ENCODE measurements at regions not wholly inside any gene's neighbourhood (a gene's known extent, or its start where the extent isn't known, plus 50 kb on each side); places are given as distances from the start of the nearest gene placed in this dataset.
A peak's percentile ranks its signal among the peaks of the same experiment; 100 is the strongest.
"Not testable (repeated sequence)": the region's sequence is repeated elsewhere in the genome, so short reads cannot be mapped to it uniquely, and the experiment has no call there.

DNA sequence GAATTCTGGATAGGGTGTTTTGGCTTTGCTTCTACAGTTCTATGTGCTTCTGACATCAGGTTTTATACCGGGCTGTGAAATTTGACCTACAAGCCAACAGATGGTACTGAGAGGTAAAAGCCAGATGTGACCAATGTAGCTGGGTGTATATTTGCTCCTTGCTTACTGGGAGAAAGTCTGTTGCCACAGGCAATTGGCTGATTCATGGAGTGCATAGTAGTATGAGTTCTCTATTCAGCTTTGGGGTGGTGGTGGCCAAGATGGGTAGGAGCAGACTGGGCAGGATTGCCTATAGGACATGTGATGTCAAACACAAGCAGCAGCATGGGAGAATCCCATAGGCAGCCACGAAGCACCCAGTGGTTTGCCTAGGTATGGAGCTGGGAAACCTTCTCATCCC lies 1827.0 kb downstream of the C4orf33 start:
- no peak for DNase-seq

DNA sequence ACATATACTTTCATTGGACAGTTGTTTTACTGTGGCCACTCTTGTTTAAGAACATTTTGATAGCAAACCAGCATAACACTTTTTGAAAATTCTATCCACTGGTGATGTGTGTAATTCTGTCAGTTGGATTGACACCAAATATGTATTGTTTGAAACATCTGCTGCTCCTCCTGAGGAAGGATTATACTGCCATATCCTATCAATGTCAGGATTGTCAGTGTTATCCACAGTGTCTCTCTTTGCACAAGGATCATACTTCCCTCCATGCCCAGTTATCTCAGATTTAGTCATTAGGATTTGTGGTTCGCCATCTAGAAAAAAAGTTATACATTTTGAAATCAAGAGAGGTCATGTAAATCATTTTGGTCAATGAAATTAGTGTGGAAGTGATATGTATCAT lies 1859.6 kb downstream of the C4orf33 start:
- no peak for DNase-seq

DNA sequence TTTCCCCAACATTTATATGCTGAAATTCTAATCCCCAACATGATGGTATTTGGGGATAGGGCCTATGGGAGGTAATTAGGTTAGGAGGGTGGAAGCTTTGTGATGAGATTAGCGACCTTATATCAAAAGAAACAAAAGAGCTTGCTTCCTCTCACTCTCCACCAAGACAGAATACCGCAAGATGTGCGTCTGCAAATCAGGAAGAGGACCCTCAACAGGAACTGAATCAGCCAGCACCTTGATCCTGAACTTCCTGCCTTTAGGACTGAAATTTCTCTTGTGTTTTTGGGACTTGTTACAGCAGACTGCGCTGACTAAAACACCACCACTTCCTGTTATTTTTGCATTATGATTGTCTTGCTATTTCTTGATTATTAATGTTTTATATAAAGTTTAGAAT lies 1889.4 kb downstream of the C4orf33 start:
- DNase-seq, result no peak

DNA sequence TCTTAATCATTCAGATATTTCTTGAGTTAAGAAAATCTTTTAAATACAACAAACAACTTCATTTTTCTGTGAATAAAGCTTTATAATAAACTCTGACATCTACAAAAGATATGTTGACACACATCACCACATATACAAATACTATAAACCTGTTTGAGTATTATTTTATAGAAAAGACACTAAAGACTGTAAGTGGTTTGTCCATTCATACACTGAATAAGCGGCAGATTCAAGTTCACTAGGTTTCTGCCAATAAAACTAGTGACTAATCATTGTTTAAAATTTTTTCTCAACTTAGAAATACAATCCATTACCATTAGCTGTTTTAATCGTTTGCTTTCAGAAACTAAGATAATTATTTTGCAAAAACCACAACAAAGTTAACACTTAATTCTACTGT lies 1900.0 kb downstream of the C4orf33 start:
- DNase-seq, result no peak

DNA sequence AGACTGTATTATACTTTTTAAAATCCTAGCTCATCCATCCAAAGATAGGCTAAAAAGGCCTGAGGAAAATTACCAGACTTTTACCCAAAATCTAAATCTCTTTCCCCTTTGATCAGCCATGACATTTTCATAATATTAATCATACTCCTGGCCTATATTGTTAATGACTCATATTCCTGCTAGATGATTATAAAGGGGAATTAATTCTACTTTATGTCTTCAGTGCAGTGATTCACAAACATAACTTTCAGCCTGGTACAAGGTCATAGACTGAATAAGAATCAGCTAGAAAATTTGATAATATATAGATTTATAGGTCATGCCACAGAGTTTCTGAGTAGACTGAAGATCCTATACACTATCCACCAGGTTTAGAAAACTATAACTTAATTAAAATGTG lies 1905.4 kb downstream of the C4orf33 start:
- no peak for DNase-seq

DNA sequence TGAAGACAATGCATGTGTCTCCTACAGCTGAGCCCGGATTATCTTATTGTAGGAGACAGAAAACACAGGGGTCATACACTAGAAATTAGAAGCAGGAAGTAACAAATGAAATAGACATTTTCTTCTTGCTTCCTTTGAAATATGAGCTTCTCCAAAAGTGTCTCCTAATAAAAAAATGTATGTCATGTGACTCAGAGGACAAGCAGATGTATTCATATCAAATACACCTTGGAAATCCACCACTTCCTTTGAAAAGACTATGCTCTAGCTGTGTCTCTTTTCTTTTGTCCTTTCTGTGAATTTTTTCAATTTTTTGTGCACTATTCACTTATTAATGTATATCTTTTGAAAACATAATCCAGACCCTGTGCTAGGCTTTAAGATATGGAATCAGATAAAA lies 1906.2 kb downstream of the C4orf33 start:
- DNase-seq, result no peak

DNA sequence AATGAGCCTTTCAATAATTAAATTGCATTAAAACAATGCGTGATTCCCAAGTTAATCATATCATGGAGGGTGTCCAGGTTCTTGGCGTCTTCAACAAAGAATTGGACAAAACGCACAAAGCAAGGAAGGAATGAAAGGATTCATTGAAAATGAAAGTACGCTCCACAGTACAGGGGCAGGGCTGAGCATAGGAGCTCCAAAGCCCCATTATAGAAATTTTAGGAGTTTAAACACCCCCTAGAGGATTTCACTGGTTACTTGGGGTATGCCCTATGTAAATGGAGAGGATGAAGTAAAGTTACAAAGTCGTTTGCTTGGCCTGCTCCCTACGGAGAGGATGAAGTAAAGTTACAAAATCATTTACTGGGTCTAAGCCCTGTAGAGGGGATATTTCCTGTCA lies 1910.4 kb downstream of the C4orf33 start:
- DNase-seq, result no peak

DNA sequence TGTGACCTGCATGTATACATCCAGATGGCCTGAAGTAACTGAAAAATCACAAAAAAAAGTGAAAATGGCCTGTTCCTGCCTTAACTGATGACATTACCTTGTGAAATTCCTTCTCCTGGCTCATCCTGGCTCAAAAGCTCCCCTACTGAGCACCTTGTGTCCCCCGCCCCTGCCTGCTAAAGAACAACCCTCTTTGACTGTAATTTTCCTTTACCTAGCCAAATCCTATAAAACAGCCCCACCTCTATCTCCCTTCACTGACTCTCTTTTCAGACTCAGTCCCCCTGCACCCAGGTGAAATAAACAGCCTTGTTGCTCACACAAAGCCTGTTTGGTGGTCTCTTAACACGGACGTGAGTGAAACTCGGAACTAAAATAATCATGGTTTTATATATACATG lies 1916.0 kb downstream of the C4orf33 start:
- not testable (repeated sequence) for DNase-seq

DNA sequence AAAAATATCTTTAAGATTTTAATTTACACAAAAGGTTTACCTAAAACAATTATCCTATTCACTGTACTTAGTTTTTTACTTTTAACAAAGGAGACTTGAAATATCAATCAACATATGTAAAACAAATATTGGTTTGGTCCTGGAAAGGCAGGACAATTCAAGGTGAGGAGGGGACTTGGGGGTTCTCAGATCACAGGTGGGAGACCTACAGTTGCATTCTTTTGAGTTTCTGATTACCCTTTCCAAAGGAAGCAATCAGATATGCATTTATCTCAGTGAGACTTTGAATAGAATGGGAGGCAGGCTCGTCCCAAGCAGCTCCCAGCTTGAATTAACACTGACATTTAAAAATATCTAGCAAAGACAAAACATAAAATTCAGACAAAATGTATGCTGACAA lies 1917.3 kb downstream of the C4orf33 start:
- DNase-seq, result no peak

DNA sequence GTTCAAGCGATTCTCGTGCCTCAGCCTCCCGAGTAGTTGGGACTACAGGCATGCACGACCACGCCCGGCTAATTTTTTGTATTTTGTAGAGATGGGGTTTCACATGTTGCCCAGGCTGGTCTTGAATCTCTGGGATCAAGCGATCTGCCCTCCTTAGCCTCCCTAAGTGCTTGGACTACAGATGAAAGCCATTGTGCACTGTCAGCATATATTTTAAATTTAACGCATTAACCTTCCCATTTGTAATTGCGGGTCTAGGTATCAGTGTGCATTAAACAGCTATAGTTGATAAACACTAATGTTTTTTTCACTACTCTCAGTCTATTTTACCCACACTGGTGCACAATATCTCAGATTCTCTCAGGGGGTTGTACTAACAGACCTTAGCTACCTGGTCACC lies 1930.8 kb downstream of the C4orf33 start:
- no peak for DNase-seq

DNA sequence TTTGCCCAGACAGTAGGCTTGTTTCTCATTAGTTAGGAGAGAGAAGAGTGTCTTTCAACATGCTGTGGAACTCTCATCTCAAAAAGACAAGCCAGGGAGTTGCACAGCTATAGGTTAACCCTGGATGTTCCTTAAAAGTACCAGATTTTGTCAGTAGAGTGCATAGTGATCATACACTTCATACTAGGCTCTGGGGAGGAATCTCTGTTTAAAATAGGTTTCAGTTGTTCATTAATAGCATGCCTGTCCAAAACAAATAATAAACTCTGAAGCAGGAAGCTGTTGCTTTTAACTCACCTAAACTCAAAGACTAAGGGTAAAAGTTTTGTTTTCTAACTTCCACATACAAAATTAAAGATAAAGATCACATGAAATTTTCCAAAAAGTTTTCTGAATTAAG lies 1948.4 kb downstream of the C4orf33 start:
- no peak for DNase-seq

DNA sequence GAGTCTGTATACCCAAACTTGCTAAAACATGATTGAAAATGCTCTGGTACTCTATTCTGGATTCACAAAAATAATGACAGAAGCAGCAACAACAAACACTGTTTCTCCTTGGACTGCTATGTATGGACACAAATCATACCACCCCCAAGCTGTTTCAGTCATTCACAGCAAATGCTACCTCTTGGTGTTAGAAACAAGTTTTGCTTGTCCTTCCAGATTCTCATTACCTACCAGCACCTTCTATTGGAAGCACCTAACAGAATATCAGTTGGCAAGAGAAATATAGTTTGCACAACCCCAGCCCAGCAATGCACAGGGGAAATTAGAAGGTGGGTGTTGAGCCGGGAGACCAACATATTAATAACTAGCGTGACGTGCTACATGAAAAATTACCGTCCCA lies 1950.9 kb downstream of the C4orf33 start:
- no peak for DNase-seq

DNA sequence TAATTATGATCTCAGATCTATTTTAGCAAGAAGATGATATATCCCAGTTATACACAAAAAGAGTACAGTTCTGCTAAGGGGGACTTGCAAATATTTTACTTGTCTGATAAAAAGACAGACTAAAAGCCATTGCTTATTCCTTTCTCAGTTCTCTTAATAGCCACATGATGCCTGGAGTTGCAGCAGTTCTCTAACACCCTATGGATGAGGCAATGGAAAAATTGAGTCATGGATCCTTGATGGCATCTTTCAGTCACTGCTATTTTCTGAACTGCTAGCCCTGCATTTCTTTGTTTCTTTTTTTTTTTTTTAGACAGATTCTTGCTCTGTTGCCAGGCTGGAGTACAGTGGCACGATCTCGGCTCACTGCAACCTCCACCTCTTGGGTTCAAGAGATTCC lies 1956.7 kb downstream of the C4orf33 start:
- no peak for DNase-seq

DNA sequence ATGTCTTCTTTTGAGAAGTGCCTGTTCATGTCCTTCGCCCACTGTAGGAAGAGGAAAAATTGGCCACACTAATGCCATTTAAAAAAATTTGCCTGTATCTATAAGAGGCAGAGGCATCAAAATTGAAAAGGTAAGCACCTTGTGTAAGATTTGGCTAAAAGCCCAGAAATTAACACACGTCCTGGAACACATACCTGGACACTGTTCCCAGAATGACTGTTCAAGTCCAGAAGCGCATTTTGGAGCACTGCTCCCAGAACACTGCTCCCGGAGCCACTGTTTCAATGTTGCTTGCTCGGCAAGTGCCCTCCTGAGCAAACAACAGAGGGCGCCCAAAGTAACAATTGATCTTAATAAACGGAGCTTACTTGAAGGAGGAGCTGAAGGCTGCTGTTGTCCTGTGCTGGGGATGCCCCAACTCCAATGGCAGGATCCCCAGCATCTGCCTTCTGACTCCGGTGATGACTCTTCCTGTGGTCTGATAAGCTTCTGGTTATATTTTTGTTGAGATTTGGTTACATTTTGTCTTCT lies 1958.6 kb downstream of the C4orf33 start:
- no peak for DNase-seq

DNA sequence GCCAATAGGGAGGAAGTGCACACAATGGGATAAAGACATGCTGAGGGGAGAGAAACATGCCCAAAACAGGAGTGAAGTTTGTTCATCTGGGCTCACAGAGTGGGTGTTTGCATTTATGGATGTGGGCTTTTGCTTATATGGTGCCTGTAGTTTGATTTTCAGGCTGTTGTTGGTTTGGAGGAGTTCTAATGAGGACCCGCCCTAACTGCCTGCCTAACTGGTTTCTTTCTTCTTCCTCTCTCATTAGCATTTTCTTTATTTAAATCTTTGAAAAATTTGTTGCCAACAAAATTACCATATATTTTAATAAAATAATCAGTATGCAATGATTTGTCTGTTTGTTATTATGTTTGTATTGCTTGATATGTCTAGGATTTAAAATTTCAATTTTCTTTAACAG lies 1965.8 kb downstream of the C4orf33 start:
- no peak for DNase-seq

DNA sequence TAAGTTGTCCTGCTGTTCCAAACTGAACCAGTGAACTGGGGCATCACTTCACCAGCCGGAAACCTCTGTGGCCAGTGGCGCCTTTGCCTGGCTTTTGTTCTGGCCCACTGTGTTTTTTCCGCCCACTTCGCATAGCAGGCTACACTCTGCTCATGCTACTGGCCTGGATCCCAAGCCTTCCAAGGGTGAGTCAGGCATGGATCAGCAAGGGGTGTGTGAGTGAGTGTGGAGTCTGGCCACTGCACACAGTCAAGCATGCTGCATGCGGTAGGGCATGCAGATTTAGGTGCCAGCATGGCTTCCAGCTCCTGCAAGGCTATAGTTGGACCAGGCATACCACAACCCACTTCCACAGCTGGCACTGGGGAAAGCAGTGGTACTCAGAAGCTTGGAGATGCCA lies 1967.9 kb downstream of the C4orf33 start:
- no peak for DNase-seq

DNA sequence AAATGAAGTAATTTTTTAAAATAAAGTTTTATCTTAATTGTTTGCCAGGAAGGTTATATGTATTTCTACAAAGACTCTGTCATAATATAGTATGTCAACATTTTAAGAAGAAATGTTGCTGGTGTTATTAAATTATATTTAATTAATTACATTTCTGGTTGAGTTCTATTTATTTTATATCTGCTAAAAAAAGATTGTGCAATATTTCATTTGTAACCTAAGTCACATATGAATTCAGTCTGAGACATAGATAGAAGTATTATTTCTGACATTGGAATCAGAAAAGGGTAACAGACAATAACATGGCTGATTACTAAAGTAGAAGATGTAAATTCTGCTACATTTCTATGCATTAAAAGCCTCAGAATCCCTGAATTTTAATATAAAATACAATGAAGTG lies 1985.1 kb downstream of the C4orf33 start:
- no peak for DNase-seq

DNA sequence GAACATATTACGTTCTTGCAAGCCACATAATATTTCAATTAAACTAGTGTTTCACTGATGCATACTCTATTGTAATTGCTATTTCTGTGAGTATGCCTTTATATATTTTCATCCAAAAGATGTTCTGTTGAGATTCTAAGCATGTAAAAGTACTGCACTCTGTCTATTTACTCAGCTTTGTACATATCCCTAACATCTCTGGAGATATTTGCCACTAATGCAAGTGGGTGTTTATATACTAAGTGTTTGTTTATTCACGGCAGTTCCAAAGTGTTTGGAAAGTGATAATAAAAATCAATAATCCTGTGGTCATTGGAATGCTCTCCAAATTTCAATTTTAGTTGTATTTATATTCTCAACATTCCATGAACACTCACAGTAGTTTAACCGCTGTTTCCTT lies 1989.0 kb downstream of the C4orf33 start:
- DNase-seq, result no peak

DNA sequence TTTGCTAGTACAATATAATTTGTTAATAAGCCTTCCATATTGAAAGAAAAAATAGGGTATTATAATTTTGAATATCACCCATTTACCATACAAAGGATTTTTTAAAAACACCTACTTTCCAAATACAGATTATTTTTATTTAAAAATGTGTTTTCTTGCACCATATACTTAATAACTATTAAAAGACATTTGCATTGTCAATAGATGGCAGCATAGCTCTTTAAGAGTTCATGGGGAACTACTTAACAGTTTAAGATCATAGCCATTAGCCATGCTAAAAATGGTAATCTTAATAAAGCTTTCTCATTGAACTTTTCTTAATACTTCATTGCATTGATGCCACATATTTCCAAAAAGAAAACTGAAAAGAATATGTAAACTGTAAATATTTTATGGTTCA lies 1995.9 kb downstream of the C4orf33 start:
- DNase-seq, result peak; percentile 60

DNA sequence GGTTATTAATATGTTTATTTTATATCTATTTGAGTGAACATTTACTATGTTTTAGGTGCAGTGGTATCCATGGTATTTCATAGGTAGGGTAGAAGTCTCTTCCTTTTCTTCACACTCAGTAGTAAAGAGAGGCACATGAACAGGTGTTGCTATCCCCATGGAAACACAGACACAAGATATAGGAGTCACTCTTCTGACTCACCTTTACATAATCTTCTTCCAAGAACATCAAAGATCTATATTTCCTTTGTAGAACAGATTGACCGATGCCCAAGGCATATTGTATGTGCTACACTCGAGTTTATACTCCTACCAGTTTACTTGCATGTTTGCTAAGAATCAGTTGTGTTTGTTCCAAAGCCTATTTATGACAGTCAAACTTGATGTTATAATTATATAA lies 1997.4 kb downstream of the C4orf33 start:
- no peak for DNase-seq

DNA sequence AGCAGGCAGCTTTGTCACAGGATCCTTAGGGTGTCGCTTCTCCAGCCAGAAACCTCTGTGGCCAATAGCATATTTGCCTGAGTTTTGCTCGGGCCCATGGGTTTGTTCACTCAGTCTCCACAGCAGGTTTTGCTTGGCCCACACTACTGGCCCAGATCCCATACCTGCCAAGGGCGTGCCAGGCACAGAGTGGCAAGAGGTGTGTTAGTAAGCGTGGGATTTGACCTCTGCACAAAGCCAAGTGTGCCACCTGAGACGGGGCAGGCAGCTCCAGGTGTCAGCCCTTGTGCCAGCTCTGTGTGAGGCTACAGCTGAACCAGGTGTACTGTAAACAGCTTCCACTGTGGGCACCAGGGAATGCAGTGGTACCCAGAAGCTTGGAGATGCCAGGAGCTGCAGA lies 2003.0 kb downstream of the C4orf33 start:
- no peak for DNase-seq

DNA sequence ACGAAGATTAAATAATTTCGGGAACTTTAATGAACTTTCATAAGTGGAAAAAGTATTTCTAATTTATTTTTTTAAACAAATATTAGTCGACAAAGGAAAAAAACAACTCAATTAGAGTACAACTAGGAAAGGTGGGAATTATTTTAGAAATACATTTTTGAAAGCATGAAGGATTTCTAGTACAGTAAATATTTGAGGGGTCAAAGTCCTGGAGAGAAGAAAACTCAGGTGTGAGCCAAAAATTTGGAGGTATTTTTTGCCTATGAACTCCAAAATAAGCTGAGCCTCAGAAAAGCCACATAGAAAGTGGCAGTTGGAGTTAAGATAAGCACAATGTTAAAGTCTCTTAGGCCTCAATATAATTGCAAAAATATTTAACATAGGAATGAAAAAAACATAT lies 2017.3 kb downstream of the C4orf33 start:
- no peak for DNase-seq

DNA sequence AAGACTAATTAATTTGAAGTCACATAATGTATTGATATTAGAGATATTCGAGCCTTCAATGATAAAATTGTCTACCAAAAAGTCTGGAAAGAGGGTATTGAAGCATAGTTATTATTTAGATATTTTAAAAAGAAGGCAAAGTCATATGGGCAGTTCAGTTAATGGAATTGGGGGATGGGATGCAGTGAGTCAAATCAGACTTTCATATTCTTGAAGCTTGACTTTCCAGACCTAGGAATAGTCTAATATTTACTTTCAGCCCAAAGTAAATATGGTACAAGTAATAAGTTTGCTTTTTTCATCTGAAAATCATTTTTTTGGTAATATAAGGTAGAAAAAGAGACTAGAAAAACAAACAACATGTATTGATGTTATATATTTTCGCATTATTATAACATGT lies 2017.8 kb downstream of the C4orf33 start:
- no peak for DNase-seq

DNA sequence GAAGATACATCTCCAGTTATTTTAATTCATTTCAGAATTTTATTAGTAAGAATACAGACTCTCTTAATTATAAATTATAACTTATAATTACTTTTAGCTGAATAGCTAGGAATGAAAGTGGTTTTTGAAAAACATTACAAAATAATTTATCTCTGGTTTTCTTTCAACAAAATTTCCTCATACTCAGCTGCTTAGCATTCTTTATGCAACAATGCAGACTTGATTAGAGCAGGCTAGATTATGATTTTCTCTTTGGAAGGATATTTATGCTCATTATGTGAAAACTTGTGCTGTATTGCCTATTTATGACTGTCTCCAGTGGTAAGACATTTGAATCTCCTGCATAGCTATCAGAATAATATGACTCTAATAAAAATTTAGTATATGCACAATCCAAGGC lies 2023.7 kb downstream of the C4orf33 start:
- no peak for DNase-seq

DNA sequence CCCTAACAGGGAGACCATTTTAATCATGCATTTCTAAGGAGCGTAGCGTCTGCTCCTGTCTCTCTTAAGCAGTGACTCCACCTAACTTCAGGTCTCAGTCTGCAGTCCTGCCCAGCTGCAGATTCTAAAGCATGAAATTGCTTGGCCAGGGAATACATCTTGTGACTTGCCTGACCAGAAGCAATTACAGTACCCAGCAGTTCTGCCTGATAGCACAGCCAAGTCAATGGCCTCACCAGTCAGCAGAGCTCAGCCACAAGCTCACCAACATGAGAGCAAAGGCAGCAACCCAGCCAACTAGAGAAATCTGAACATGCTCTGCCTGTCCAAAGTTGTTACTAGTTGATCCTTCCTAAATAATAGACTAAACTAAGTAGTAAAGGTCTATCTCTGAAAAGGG lies 2011.9 kb upstream of the PCDH10 start:
- no peak for DNase-seq

DNA sequence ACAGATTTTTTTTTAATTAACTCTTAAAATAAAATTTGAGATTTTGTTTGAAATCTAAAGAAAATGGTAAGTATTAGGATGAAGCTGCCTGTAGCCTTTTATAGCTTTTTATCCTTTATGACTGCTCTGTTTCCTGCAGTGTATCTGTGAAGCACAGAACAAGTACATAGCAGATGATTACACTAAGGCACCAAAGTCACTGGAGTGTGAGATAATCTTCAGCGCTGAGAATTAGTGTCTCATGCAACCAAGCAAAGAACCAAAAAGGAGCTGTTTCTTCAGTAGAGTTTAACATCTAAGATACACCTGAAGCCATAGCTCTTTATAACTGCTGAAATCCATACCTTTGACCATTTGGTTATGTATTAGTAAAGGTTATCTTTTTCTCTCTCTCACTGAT lies 1989.8 kb upstream of the PCDH10 start:
- no peak for DNase-seq

Measured in NCI-H526 treated with DMSO at 0.1 percent for 48 hours (cell line).